Ovary (tissue), 3 donors: ENCODE measurements at regions not wholly inside any gene's neighbourhood (a gene's known extent, or its start where the extent isn't known, plus 50 kb on each side); places are given as distances from the start of the nearest gene placed in this dataset.

ENCODE experiments used
- CTCF ChIP-seq, 3 donors: fragments of 450-650 bp in 2 of 3; fragments of 200-600 bp in 1 of 3; IDR thresholded peaks; one replicate each; pipeline versions ENCODE4 v1.5.1 to v1.8.0; 2016 to 2022; ENCODE audit warnings: antibody characterized with exemption in 3 of 3, mild to moderate bottlenecking in 1 of 3
- EP300 ChIP-seq: sonication (generic); formaldehyde crosslinking; IDR thresholded peaks from one replicate; pipeline ENCODE4 v1.6.1; 2017; ENCODE audit warnings: antibody characterized with exemption
- POLR2A ChIP-seq: fragments of 450-650 bp; IDR thresholded peaks from one replicate; pipeline ENCODE4 v1.6.1; 2017; ENCODE audit warnings: antibody characterized with exemption, mild to moderate bottlenecking, moderate library complexity
- donor health status: DM: no; HTN: no; CAD: no.

DNA sequence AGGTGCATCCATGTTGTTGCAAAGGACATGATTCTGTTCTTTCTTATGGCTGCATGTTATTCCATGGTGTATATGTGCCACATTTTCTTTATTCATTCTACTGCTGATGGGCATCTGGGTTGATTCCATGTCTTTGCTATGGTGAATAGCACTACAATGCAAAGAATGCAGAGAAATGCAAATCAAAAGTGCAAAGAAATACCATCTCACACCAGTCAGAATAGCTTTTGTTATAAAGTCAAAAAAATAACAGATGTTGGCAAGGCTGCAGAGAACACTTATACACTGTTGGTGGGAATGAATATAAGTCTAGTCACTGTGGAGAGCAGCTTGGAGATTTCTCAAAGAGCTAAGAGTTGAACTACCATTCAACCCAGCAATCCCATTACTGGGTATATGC, 99.2 kb downstream of the DHRS2 start:
- TF ChIP-seq POLR2A: no peak
- TF ChIP-seq CTCF (IDR thresholded peaks at IDR 0.05): no peak
- TF ChIP-seq EP300: no peak
